SK-N-SH (cell line): ENCODE measurements at regions not wholly inside any gene's neighbourhood (a gene's known extent, or its start where the extent isn't known, plus 50 kb on each side); places are given as distances from the start of the nearest gene placed in this dataset.

ENCODE experiments used
- CTCF ChIA-PET: fragments of 300-600, 350-600 bp; formaldehyde crosslinking; extraction: SDS; loops from one replicate; lab custom pipeline; 2021; lab: Yijun Ruan, JAX
- POLR2A ChIA-PET: fragments of 350-600 bp; sonication (Branson Sonifier 250); formaldehyde crosslinking; extraction: SDS; loops from one replicate; lab custom pipeline; 2020; ENCODE audit warnings: antibody characterized with exemption, inconsistent platforms; lab: Yijun Ruan, JAX
- DNase-seq: peaks from one replicate; pipeline ENCODE4 v3.0.0; 2012
- H2AFZ ChIP-seq: fragments of 200-600 bp; sonication (generic); 2 replicates; pipeline ENCODE4 v1.8.1; 2016; ENCODE audit warnings: antibody characterized with exemption, mild to moderate bottlenecking, low read depth
- H3F3A ChIP-seq: fragments of 200-600 bp; sonication (generic); replicated peaks from 2 replicates; pipeline ENCODE3; 2016; ENCODE audit warnings: antibody characterized with exemption, mild to moderate bottlenecking; ENCODE audit not compliant: insufficient read depth
- H3K27ac ChIP-seq, 2 experiments: fragments of 200-500 bp in 1 of 2; fragments of 200-600 bp in 1 of 2; sonication (Bioruptor generic) in 1 of 2; sonication (generic), shearing (Covaris generic) in 1 of 2; 2 replicates each; pipeline versions ENCODE4 v1.5.1 to v1.6.1; 2014 to 2016; ENCODE audit warnings: low read depth in 2 of 2, inconsistent platforms in 1 of 2, low read length in 1 of 2, mild to moderate bottlenecking in 1 of 2, mixed read lengths in 1 of 2
- H3K27me3 ChIP-seq: fragments of 200-600 bp; sonication (generic), shearing (Covaris generic); 2 replicates; pipeline ENCODE4 v1.6.1; 2016; ENCODE audit warnings: mixed run types; ENCODE audit not compliant: insufficient read depth
- H3K36me3 ChIP-seq, 2 experiments: fragments of 200-500 bp in 1 of 2; fragments of 200-600 bp in 1 of 2; sonication (Bioruptor generic) in 1 of 2; sonication (generic) in 1 of 2; replicated peaks in 1 of 2; 2 replicates each; pipeline versions ENCODE3 to v1.5.1; 2014 to 2016; ENCODE audit warnings: low read length in 1 of 2, mild to moderate bottlenecking in 1 of 2; ENCODE audit not compliant: insufficient read depth in 2 of 2, control insufficient read depth in 1 of 2
- H3K4me1 ChIP-seq, 2 experiments: fragments of 200-500 bp in 1 of 2; fragments of 200-600 bp in 1 of 2; sonication (Bioruptor generic) in 1 of 2; sonication (generic), shearing (Covaris generic) in 1 of 2; 2 replicates each; pipeline versions ENCODE4 v1.5.1 to v1.6.1; 2014 to 2016; ENCODE audit warnings: low read depth in 1 of 2, low read length in 1 of 2, mixed run types in 1 of 2; ENCODE audit not compliant: insufficient read depth in 2 of 2, control insufficient read depth in 1 of 2
- H3K4me2 ChIP-seq: fragments of 200-600 bp; sonication (generic), shearing (Covaris generic); 2 replicates; pipeline ENCODE4 v1.6.1; 2017; ENCODE audit warnings: mixed run types
- H3K4me3 ChIP-seq, 2 experiments: fragments of 200-500 bp in 1 of 2; fragments of 200-600 bp in 1 of 2; sonication (Bioruptor generic) in 1 of 2; sonication (generic), shearing (Covaris generic) in 1 of 2; 2 replicates each; pipeline versions ENCODE4 v1.5.1 to v1.8.1; 2014 to 2016; ENCODE audit warnings: low read depth in 2 of 2, inconsistent platforms in 1 of 2, low read length in 1 of 2, mild to moderate bottlenecking in 1 of 2, mixed read lengths in 1 of 2, moderate library complexity in 1 of 2
- H3K79me2 ChIP-seq: fragments of 200-600 bp; sonication (generic); 2 replicates; pipeline ENCODE4 v1.8.1; 2017; ENCODE audit warnings: mild to moderate bottlenecking; ENCODE audit not compliant: insufficient read depth
- H3K9ac ChIP-seq: fragments of 200-600 bp; sonication (generic); 2 replicates; pipeline ENCODE4 v1.6.1; 2017; ENCODE audit warnings: mixed run types
- H3K9me2 ChIP-seq: fragments of 200-600 bp; sonication (generic); 2 replicates; pipeline ENCODE4 v1.6.1; 2017; ENCODE audit warnings: mixed run types
- H3K9me3 ChIP-seq: fragments of 200-600 bp; sonication (generic); 2 replicates; pipeline ENCODE4 v1.6.1; 2017; ENCODE audit warnings: mixed run types, mild to moderate bottlenecking, moderate library complexity
- H4K20me1 ChIP-seq: fragments of 200-600 bp; sonication (generic); 2 replicates; pipeline ENCODE4 v1.6.1; 2017; ENCODE audit warnings: mild to moderate bottlenecking, mixed run types; ENCODE audit not compliant: insufficient read depth
- EP300 ChIP-seq, 2 experiments: IDR thresholded peaks; 2 replicates each; pipeline versions ENCODE4 v1.4.0 to v1.6.1; 2012; ENCODE audit warnings: borderline replicate concordance in 1 of 2, low read depth in 1 of 2, low read length in 1 of 2
- FOXJ3 ChIP-seq: sonication (generic); formaldehyde crosslinking; IDR thresholded peaks from 2 replicates; pipeline ENCODE4 v1.5.1; 2020; ENCODE audit warnings: mild to moderate bottlenecking, missing genetic modification reagents
- NRF1 ChIP-seq: IDR thresholded peaks from 2 replicates; pipeline ENCODE4 v1.6.1; 2012; ENCODE audit warnings: low read depth, mild to moderate bottlenecking, low read length
- RAD21 ChIP-seq: IDR thresholded peaks from 2 replicates; pipeline ENCODE4 v1.6.1; 2012; ENCODE audit warnings: mild to moderate bottlenecking, low read length
- SIN3A ChIP-seq: IDR thresholded peaks from 2 replicates; pipeline ENCODE4 v1.6.1; 2012; ENCODE audit warnings: low read depth, mild to moderate bottlenecking, low read length, moderate library complexity, borderline replicate concordance
- TCF12 ChIP-seq: IDR thresholded peaks from 2 replicates; pipeline ENCODE4 v1.4.0; 2012
- USF1 ChIP-seq: IDR thresholded peaks from 2 replicates; pipeline ENCODE4 v1.4.0; 2012; ENCODE audit warnings: low read depth, borderline replicate concordance
- ZBTB33 ChIP-seq: IDR thresholded peaks from 2 replicates; pipeline ENCODE4 v1.4.0; 2012; ENCODE audit warnings: low read depth, borderline replicate concordance
- WGBS: methylation state at CpG from one replicate; pipeline ENCODE4 v1.1.6; 2017; ENCODE audit warnings: low lambda C conversion rate; 5-methylcytosine and 5-hydroxymethylcytosine counted together

GRCh38 chr2:200184748-200185627 is 121.5 kb upstream of the SPATS2L start:
- WGBS, result 72% methylated on average over 8 of the region's 8 CpGs
- no peak for DNase-seq
- Histone ChIP-seq H3K79me2 (no peaks in the 10 kb centered on the region), H3K36me3 (no peaks in the 10 kb centered on the region), H3K4me2 (no peak overlapping the region), H3K9me2 (no peaks in the 10 kb centered on the region), H3K27ac (no peak overlapping the region), H4K20me1 (no peaks in the 10 kb centered on the region), H3K27me3 (no peaks in the 10 kb centered on the region; the same call in 1 of the 2 replicates)
- CTCF ChIA-PET, result interaction anchor here (1.2 kb wide), 1 partner anchor 287 kb away, joined by 5 read pairs; no protein-coding TSS in a partner anchor
- POLR2A ChIA-PET, result no interaction called here
- TF ChIP-seq EP300 (IDR thresholded peaks at IDR 0.05; ENCODE audit: borderline replicate concordance in 1 of 2, low read depth in 1 of 2, low read length in 1 of 2), result no peak
- no peak for TF ChIP-seq FOXJ3 (CRISPR knock-in tag)
- TF ChIP-seq RAD21, result no peak
- TF ChIP-seq ZBTB33, result no peak
- no peak for TF ChIP-seq NRF1
- no peak for TF ChIP-seq TCF12
- no peak for TF ChIP-seq SIN3A
- TF ChIP-seq, all 33 proteins: peak for 0
- H2AFZ ChIP-seq, result no peak overlapping the region
- H3K4me3 ChIP-seq, result no peak overlapping the region
- no peaks in the 10 kb centered on the region for H3F3A ChIP-seq
- H3K9ac ChIP-seq, result no peak overlapping the region
- peaks cover 0 to 2% of the 10 kb centered on the region in 2 experiments; a peak in 2 of 4 replicates for H3K4me1 ChIP-seq
- H3K9me3 ChIP-seq, result no peaks in the 10 kb centered on the region

GRCh38 chr2:200185628-200186000 is 120.9 kb upstream of the SPATS2L start:
- ChIA-PET CTCF (interaction anchor here (1.2 kb wide), 1 partner anchor 286 kb away, joined by 5 read pairs; no protein-coding TSS in a partner anchor), POLR2A (no interaction called here)
- no peaks in the 10 kb centered on the region for H3K9me2 ChIP-seq
- no peak overlapping the region for H3K4me2 ChIP-seq
- H2AFZ ChIP-seq, result no peak overlapping the region
- H4K20me1 ChIP-seq, result no peaks in the 10 kb centered on the region
- no peaks in the 10 kb centered on the region for H3F3A ChIP-seq
- DNase-seq, result no peak
- TF ChIP-seq TCF12 (no peak), USF1 (no peak)
- no peaks in the 10 kb centered on the region; the same call in 1 of the 2 replicates for H3K27me3 ChIP-seq
- H3K9me3 ChIP-seq, result no peaks in the 10 kb centered on the region
- H3K79me2 ChIP-seq, result no peaks in the 10 kb centered on the region
- 52% methylated on average over 5 of the region's 5 CpGs for WGBS
- H3K36me3 ChIP-seq, result no peaks in the 10 kb centered on the region
- H3K27ac ChIP-seq, result no peak overlapping the region
- H3K9ac ChIP-seq, result no peak overlapping the region
- peaks cover 0 to 2% of the 10 kb centered on the region in 2 experiments; a peak in 2 of 4 replicates for H3K4me1 ChIP-seq
- no peak overlapping the region for H3K4me3 ChIP-seq
